ENCODE measurements at regions not wholly inside any gene's neighbourhood (a gene's known extent, or its start where the extent isn't known, plus 50 kb on each side); places are given as distances from the start of the nearest gene placed in this dataset.

DNA sequence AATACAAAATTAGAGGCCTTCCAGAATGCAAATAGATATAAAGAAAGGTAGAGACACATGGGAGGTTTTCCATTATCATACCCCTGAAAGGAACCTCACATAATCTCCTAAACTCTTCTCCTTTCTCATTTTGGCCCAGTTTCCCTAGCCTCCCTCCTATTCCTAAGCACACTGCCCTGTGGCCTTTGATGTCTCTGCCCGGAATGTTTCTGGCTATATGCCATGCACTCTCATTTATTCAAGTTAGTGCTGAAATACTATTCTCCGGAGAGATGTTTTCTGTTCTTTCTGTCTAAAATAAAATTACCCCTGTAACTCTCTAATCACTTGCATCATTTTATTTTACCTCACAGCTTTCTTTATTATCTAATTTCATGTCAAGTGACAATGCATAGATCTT, 1287.7 kb downstream of the SLITRK5 start:
- no peak overlapping the region for H3K4me3 ChIP-seq (ENCODE audit: low read depth, low read length)
- H3K36me3 ChIP-seq (ENCODE audit: control insufficient read depth in 2 of 2, insufficient read depth in 1 of 2, low read length in 2 of 2), result no peaks in the 10 kb centered on the region
- ChIA-PET CTCF (no interaction called here), POLR2A (no interaction called here)
- no peak for TF ChIP-seq ZBTB6 (tag by site-specific recombination; IDR thresholded peaks at IDR 0.05)
- TF ChIP-seq, protein P1, sequence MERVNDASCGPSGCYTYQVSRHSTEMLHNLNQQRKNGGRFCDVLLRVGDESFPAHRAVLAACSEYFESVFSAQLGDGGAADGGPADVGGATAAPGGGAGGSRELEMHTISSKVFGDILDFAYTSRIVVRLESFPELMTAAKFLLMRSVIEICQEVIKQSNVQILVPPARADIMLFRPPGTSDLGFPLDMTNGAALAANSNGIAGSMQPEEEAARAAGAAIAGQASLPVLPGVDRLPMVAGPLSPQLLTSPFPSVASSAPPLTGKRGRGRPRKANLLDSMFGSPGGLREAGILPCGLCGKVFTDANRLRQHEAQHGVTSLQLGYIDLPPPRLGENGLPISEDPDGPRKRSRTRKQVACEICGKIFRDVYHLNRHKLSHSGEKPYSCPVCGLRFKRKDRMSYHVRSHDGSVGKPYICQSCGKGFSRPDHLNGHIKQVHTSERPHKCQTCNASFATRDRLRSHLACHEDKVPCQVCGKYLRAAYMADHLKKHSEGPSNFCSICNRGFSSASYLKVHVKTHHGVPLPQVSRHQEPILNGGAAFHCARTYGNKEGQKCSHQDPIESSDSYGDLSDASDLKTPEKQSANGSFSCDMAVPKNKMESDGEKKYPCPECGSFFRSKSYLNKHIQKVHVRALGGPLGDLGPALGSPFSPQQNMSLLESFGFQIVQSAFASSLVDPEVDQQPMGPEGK (tag by site-specific recombination; IDR thresholded peaks at IDR 0.05), result no peak
- no peak for TF ChIP-seq ZSCAN4 (tag by site-specific recombination; IDR thresholded peaks at IDR 0.05)
- TF ChIP-seq, protein P2, sequence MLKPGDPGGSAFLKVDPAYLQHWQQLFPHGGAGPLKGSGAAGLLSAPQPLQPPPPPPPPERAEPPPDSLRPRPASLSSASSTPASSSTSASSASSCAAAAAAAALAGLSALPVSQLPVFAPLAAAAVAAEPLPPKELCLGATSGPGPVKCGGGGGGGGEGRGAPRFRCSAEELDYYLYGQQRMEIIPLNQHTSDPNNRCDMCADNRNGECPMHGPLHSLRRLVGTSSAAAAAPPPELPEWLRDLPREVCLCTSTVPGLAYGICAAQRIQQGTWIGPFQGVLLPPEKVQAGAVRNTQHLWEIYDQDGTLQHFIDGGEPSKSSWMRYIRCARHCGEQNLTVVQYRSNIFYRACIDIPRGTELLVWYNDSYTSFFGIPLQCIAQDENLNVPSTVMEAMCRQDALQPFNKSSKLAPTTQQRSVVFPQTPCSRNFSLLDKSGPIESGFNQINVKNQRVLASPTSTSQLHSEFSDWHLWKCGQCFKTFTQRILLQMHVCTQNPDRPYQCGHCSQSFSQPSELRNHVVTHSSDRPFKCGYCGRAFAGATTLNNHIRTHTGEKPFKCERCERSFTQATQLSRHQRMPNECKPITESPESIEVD (tag by site-specific recombination; IDR thresholded peaks at IDR 0.05), result no peak
- TF ChIP-seq ZNF521 (tag by site-specific recombination; IDR thresholded peaks at IDR 0.05), result no peak
- no peak for TF ChIP-seq ZXDB (tag by site-specific recombination; IDR thresholded peaks at IDR 0.05)
- TF ChIP-seq OVOL3 (tag by site-specific recombination; IDR thresholded peaks at IDR 0.05), result no peak
- no peak for TF ChIP-seq ZNF621 (tag by site-specific recombination; IDR thresholded peaks at IDR 0.05)
- TF ChIP-seq ZNF433 (tag by site-specific recombination; IDR thresholded peaks at IDR 0.05; ENCODE audit: low read depth), result no peak
- no peak for TF ChIP-seq SP3 (tag by site-specific recombination; IDR thresholded peaks at IDR 0.05)
- TF ChIP-seq ZNF707 (tag by site-specific recombination; IDR thresholded peaks at IDR 0.05), result no peak
- TF ChIP-seq YY1 (tag by site-specific recombination; IDR thresholded peaks at IDR 0.05), result no peak
- TF ChIP-seq WT1 (tag by site-specific recombination; IDR thresholded peaks at IDR 0.05), result no peak
- TF ChIP-seq, protein P3, sequence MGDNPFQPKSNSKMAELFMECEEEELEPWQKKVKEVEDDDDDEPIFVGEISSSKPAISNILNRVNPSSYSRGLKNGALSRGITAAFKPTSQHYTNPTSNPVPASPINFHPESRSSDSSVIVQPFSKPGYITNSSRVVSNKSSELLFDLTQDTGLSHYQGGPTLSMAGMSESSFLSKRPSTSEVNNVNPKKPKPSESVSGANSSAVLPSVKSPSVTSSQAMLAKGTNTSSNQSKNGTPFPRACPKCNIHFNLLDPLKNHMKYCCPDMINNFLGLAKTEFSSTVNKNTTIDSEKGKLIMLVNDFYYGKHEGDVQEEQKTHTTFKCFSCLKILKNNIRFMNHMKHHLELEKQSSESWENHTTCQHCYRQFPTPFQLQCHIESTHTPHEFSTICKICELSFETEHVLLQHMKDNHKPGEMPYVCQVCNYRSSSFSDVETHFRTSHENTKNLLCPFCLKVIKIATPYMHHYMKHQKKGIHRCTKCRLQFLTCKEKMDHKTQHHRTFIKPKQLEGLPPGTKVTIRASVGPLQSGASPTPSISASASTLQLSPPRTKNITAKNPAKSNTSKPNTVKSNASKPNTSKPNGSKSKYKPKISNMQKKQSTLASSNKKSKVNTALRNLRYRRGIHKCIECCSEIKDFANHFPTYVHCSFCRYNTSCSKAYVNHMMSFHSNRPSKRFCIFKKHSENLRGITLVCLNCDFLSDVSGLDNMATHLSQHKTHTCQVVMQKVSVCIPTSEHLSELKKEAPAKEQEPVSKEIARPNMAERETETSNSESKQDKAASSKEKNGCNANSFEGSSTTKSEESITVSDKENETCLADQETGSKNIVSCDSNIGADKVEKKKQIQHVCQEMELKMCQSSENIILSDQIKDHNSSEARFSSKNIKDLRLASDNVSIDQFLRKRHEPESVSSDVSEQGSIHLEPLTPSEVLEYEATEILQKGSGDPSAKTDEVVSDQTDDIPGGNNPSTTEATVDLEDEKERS (tag by site-specific recombination; IDR thresholded peaks at IDR 0.05), result no peak
- no peak for TF ChIP-seq ZNF768 (tag by site-specific recombination; IDR thresholded peaks at IDR 0.05)
- no peak for TF ChIP-seq ZNF19 (tag by site-specific recombination; IDR thresholded peaks at IDR 0.05; ENCODE audit: low read depth)
- no peak for TF ChIP-seq PRDM4 (tag by site-specific recombination; IDR thresholded peaks at IDR 0.05)
- no peaks in the 10 kb centered on the region for H3K4me1 ChIP-seq (ENCODE audit: control insufficient read depth, insufficient read depth, low read length)
- H3K9me3 ChIP-seq (ENCODE audit: control insufficient read depth, insufficient read depth, low read depth, low read length), result no peaks in the 10 kb centered on the region
- no peak overlapping the region for H3K27ac ChIP-seq (ENCODE audit: extremely low read depth, low read depth, low read length)

Measured in HEK293 (cell line).